GM12878 (cell line): ENCODE measurements at regions not wholly inside any gene's neighbourhood (a gene's known extent, or its start where the extent isn't known, plus 50 kb on each side); places are given as distances from the start of the nearest gene placed in this dataset.

Experiments
- ATAC-seq: fragments of 200-7000 bp; cut with Tn5 transposase; 3 replicates; pipeline ENCODE4 v1.9.1; 2020; ENCODE audit warnings: mild to moderate bottlenecking, moderate library complexity
- BruUV-seq: library from RNA; stranded (reverse); fragments of 400-500 nt; replicated peaks from 2 replicates; lab custom pipeline; 2021; lab: Mats Ljungman, UMichigan
- CTCF ChIA-PET: fragments of 300-600 bp; sonication (Branson Sonifier 250); formaldehyde crosslinking; extraction: SDS; loops from one replicate; lab custom pipeline; 2021; ENCODE audit warnings: inconsistent platforms; lab: Yijun Ruan, JAX
- POLR2A ChIA-PET: fragments of 350-600 bp; formaldehyde crosslinking; extraction: SDS; loops from one replicate; lab custom pipeline; 2021; ENCODE audit warnings: inconsistent platforms; lab: Charles Lee
- RAD21 ChIA-PET: fragments of 300-600 bp; sonication (Branson Sonifier 250); formaldehyde crosslinking; loops from one replicate; lab custom pipeline; 2023; ENCODE audit warnings: antibody characterized with exemption; ENCODE audit not compliant: unreplicated experiment; lab: Charles Lee
- SMC1A ChIA-PET: fragments of 300-600 bp; sonication (Branson Sonifier 250); formaldehyde crosslinking; loops from one replicate; lab custom pipeline; 2023; ENCODE audit not compliant: unreplicated experiment, uncharacterized antibody; lab: Charles Lee
- DNase-seq: peaks from one replicate; pipeline ENCODE4 v3.0.0-alpha.2; 2011; ENCODE audit warnings: low read depth, low spot score
- FAIRE-seq: peaks from 3 replicates; lab custom pipeline; 2011; peaks lifted over from hg19 to GRCh38; lab: Jason Lieb, UNC
- H2AFZ ChIP-seq: 2 replicates; pipeline ENCODE4 v1.6.0; 2011; ENCODE audit warnings: low read depth, low read length, control low read depth; ENCODE audit not compliant: control insufficient read depth
- H3K27ac ChIP-seq: 2 replicates; pipeline ENCODE4 v1.5.1; 2011; ENCODE audit warnings: control low read depth; ENCODE audit not compliant: control insufficient read depth, insufficient read depth
- H3K27me3 ChIP-seq, 2 experiments: replicated peaks in 1 of 2; 2 replicates each; pipeline versions ENCODE4 v1.6.0 to v1.6.1; 2011; ENCODE audit warnings: low read length in 1 of 2; ENCODE audit not compliant: control insufficient read depth in 2 of 2, insufficient read depth in 2 of 2
- H3K36me3 ChIP-seq, 2 experiments: 2 replicates each; pipeline ENCODE4 v1.5.1; 2011; ENCODE audit warnings: low read length in 1 of 2; ENCODE audit not compliant: control insufficient read depth in 2 of 2, insufficient read depth in 2 of 2
- H3K4me1 ChIP-seq: 2 replicates; pipeline ENCODE4 v1.6.1; 2011; ENCODE audit warnings: mild to moderate bottlenecking, low read length, moderate library complexity, mixed read lengths; ENCODE audit not compliant: control insufficient read depth, insufficient read depth
- H3K4me2 ChIP-seq: 2 replicates; pipeline ENCODE4 v1.6.0; 2011; ENCODE audit warnings: control low read depth; ENCODE audit not compliant: control insufficient read depth, insufficient read depth
- H3K4me3 ChIP-seq: fragments of 200-600 bp; sonication (generic); 2 replicates; pipeline ENCODE4 v1.5.1; 2016
- H3K79me2 ChIP-seq: 2 replicates; pipeline ENCODE4 v1.6.0; 2011; ENCODE audit warnings: low read length; ENCODE audit not compliant: control insufficient read depth, insufficient read depth
- H3K9ac ChIP-seq: 2 replicates; pipeline ENCODE4 v1.8.0; 2011; ENCODE audit warnings: low read length, control low read depth, mixed read lengths; ENCODE audit not compliant: control insufficient read depth, insufficient read depth
- H3K9me3 ChIP-seq: replicated peaks from 3 replicates; pipeline ENCODE4 v1.5.1; 2011; ENCODE audit warnings: mild to moderate bottlenecking, low read length; ENCODE audit not compliant: control insufficient read depth, insufficient read depth
- H4K20me1 ChIP-seq: 2 replicates; pipeline ENCODE4 v1.6.0; 2011; ENCODE audit not compliant: control insufficient read depth, insufficient read depth
- BACH1 ChIP-seq: fragments of 450-650 bp; IDR thresholded peaks from 2 replicates; pipeline ENCODE4 v1.6.1; 2017; ENCODE audit warnings: mild to moderate bottlenecking, borderline replicate concordance
- BRCA1 ChIP-seq: IDR thresholded peaks from 2 replicates; pipeline ENCODE4 v1.6.1; 2011; ENCODE audit warnings: low read depth, low read length, improper control_type of control experiment
- CHD1 ChIP-seq: IDR thresholded peaks from 2 replicates; pipeline ENCODE4 v1.6.1; 2012; ENCODE audit warnings: low read depth, low read length, improper control_type of control experiment
- IKZF1 ChIP-seq: fragments of 450-650 bp; conservative IDR thresholded peaks from 2 replicates; pipeline ENCODE4 v1.6.1; 2017; ENCODE audit warnings: antibody characterized with exemption, mild to moderate bottlenecking
- PML ChIP-seq: IDR thresholded peaks from 2 replicates; pipeline ENCODE4 v1.6.1; 2012; ENCODE audit warnings: low read length, inconsistent platforms
- POLR2AphosphoS5 ChIP-seq: IDR thresholded peaks from 2 replicates; pipeline ENCODE4 v1.6.1; 2011; ENCODE audit warnings: mild to moderate bottlenecking, low read length, inconsistent platforms
- SIN3A ChIP-seq: IDR thresholded peaks from 2 replicates; pipeline ENCODE4 v1.6.1; 2012; ENCODE audit warnings: low read depth, low read length, improper control_type of control experiment
- TARDBP ChIP-seq: IDR thresholded peaks from 2 replicates; pipeline ENCODE4 v1.6.1; 2016; ENCODE audit warnings: borderline replicate concordance
- ZBED1 ChIP-seq: IDR thresholded peaks from 2 replicates; pipeline ENCODE4 v1.6.1; 2016; ENCODE audit warnings: borderline replicate concordance
- ZBTB11 ChIP-seq: fragments of 450-650 bp; formaldehyde crosslinking; IDR thresholded peaks from 2 replicates; pipeline ENCODE4 v1.5.0; 2022; ENCODE audit warnings: mild to moderate bottlenecking, missing genetic modification characterization
- ZBTB33 ChIP-seq: fragments of 450-650 bp; IDR thresholded peaks from 2 replicates; pipeline ENCODE4 v1.6.1; 2017; ENCODE audit warnings: mild to moderate bottlenecking
- ZNF217 ChIP-seq: fragments of 450-650 bp; IDR thresholded peaks from 2 replicates; pipeline ENCODE4 v1.6.1; 2017; ENCODE audit warnings: antibody characterized with exemption, mild to moderate bottlenecking
- ZZZ3 ChIP-seq: IDR thresholded peaks from 2 replicates; pipeline ENCODE4 v1.6.1; 2011; ENCODE audit warnings: low read depth; ENCODE audit not compliant: control insufficient read depth, insufficient read length
- WGBS: methylation state at CpG from one replicate; pipeline ENCODE4 v1.1.6; 2016; ENCODE audit warnings: low lambda C conversion rate; ENCODE audit not compliant: insufficient replicate concordance, insufficient coverage; ENCODE audit errors: missing lambda C conversion rate; 5-methylcytosine and 5-hydroxymethylcytosine counted together
- in situ Hi-C: fragments of 300-500 bp; cut with MboI; formaldehyde crosslinking; loops from 9 replicates; pipeline ENCODE4 v1.14.3; 2018; ENCODE audit warnings: mixed read lengths
- intact Hi-C: fragments of 100-400 bp; cut with micrococcal nuclease; formaldehyde crosslinking; loops from one replicate; pipeline ENCODE4 v1.14.2; 2022; ENCODE audit not compliant: unreplicated experiment

- Histone ChIP-seq H3K4me2 (no peak overlapping the region), H3K27me3 (no peaks in the 10 kb centered on the region), H4K20me1 (no peaks in the 10 kb centered on the region), H3K36me3 (no peaks in the 10 kb centered on the region), H3K9me3 (no peaks in the 10 kb centered on the region), H2AFZ (no peak overlapping the region), H3K27ac (no peak overlapping the region), H3K9ac (no peak overlapping the region), H3K4me3 (no peak overlapping the region), H3K4me1 (peaks cover 4% of the 10 kb centered on the region), H3K79me2 (no peaks in the 10 kb centered on the region)
- 36% methylated on average over 7 of the region's 7 CpGs for WGBS
- TF ChIP-seq ZZZ3 (no peak), PML (no peak), POLR2AphosphoS5 (no peak), CHD1 (no peak), BRCA1 (no peak), IKZF1 (no peak), ZBED1 (no peak), TARDBP (no peak), SIN3A (no peak), BACH1 (no peak), ZBTB11 (no peak), ZBTB33 (no peak), ZNF217 (no peak)
- FAIRE-seq (no peak), DNase-seq (no peak), ATAC-seq (no peak)
- ChIA-PET RAD21 (no interaction called here), POLR2A (no interaction called here), CTCF (no interaction called here), SMC1A (interaction anchor here (0.7 kb wide), 1 partner anchor 18 kb away, joined by 3 read pairs; no protein-coding TSS in a partner anchor)
- no TSS peak for BruUV-seq
- in situ Hi-C loops, result no loop called here
- intact Hi-C loops, result loop anchor here (2.0 kb wide), 1 partner anchor 15 kb away; no protein-coding TSS in a partner anchor
Observed at GRCh38 chr2:129479892-129480291, 499.6 kb upstream of the RAB6C start.
